ENCODE measurements at regions not wholly inside any gene's neighbourhood (a gene's known extent, or its start where the extent isn't known, plus 50 kb on each side); places are given as distances from the start of the nearest gene placed in this dataset.

- no peak for TF ChIP-seq ZBTB33 (IDR thresholded peaks at IDR 0.05; ENCODE audit: extremely low read depth, insufficient replicate concordance, low read length)
- TF ChIP-seq ZNF274 (IDR thresholded peaks at IDR 0.05; ENCODE audit: low read depth, low read length) = no peak
- no peak for TF ChIP-seq SRF (IDR thresholded peaks at IDR 0.05; ENCODE audit: low read depth)
- TF ChIP-seq SP1 (IDR thresholded peaks at IDR 0.05; ENCODE audit: low read depth) = no peak
- TF ChIP-seq CEBPB (IDR thresholded peaks at IDR 0.05; ENCODE audit: low read depth) = no peak
- no peak for TF ChIP-seq JUND (IDR thresholded peaks at IDR 0.05)
- TF ChIP-seq FOSL1 (IDR thresholded peaks at IDR 0.05; ENCODE audit: low read depth) = no peak
These were observed 413.4 kb downstream of the UBE2NL start (continued) for GRCh38 chrX:144297221-144297620.

GRCh38 chrX:144327495-144327894, 443.6 kb downstream of the UBE2NL start:
- Histone ChIP-seq H3K4me3 (replicated peaks in 1 of 2; ENCODE audit: low read depth in 1 of 2, low read length in 2 of 2) (no peak overlapping the region), H3K9ac (ENCODE audit: low read length) (no peak overlapping the region), H4K20me1 (ENCODE audit: insufficient read depth) (no peaks in the 10 kb centered on the region), H2AFZ (ENCODE audit: low read depth, low read length, poor library complexity, severe bottlenecking) (no peak overlapping the region), H3K9me3 (ENCODE audit: control insufficient read depth in 1 of 2, insufficient read depth in 1 of 2, low read depth in 1 of 2, low read length in 2 of 2) (no peaks in the 10 kb centered on the region), H3K4me1 (ENCODE audit: control insufficient read depth in 1 of 2, insufficient read depth in 2 of 2, low read length in 2 of 2) (no peaks in the 10 kb centered on the region), H3K4me2 (ENCODE audit: low read length) (no peak overlapping the region), H3K27me3 (ENCODE audit: insufficient read depth, low read length) (no peaks in the 10 kb centered on the region), H3K9me2 (ENCODE audit: insufficient read depth) (no peaks in the 10 kb centered on the region), H3K79me2 (ENCODE audit: insufficient read depth, low read length) (no peaks in the 10 kb centered on the region), H3K36me3 (ENCODE audit: control insufficient read depth in 1 of 2, insufficient read depth in 2 of 2, low read length in 2 of 2) (no peaks in the 10 kb centered on the region), H3K27ac (ENCODE audit: low read depth, low read length) (no peak overlapping the region)
- RAD21 ChIA-PET (ENCODE audit: low non-redundant PET in 1 of 2, low total read pairs in 2 of 2, uncharacterized antibody in 2 of 2, unreplicated experiment in 2 of 2) = no interaction called here
- intact Hi-C loops (cut with micrococcal nuclease) = no loop called here
- ATAC-seq (no peak), DNase-seq (ENCODE audit: low read depth, low spot score) (no peak)
- CTCF ChIA-PET = no interaction called here
- no TSS peak for BruUV-seq (replicated peaks)
- TF ChIP-seq RAD21 (IDR thresholded peaks at IDR 0.05; ENCODE audit: low read depth) = no peak
- TF ChIP-seq EZH2 (IDR thresholded peaks at IDR 0.05) = no peak
- TF ChIP-seq POLR2AphosphoS5 (IDR thresholded peaks at IDR 0.05; ENCODE audit: low read depth, low read length) = no peak
- TF ChIP-seq CEBPB (IDR thresholded peaks at IDR 0.05; ENCODE audit: low read depth) = no peak
- TF ChIP-seq SIN3A (IDR thresholded peaks at IDR 0.05; ENCODE audit: low read depth) = no peak
- TF ChIP-seq ZBTB33 (IDR thresholded peaks at IDR 0.05; ENCODE audit: extremely low read depth, insufficient replicate concordance, low read length) = no peak
- no peak for TF ChIP-seq ATF3 (IDR thresholded peaks at IDR 0.05)
- no peak for TF ChIP-seq ELF1 (IDR thresholded peaks at IDR 0.05; ENCODE audit: borderline replicate concordance, low read depth)
- no peak for TF ChIP-seq MAX (IDR thresholded peaks at IDR 0.05)
- no peak for TF ChIP-seq SP1 (IDR thresholded peaks at IDR 0.05; ENCODE audit: low read depth)
- no peak for TF ChIP-seq ZFX (IDR thresholded peaks at IDR 0.05)
- TF ChIP-seq YY1 (IDR thresholded peaks at IDR 0.05; ENCODE audit: extremely low read depth, insufficient replicate concordance, low read depth, low read length) = no peak
- TF ChIP-seq CTCF (IDR thresholded peaks at IDR 0.05 in 2 of 3, conservative IDR thresholded peaks at IDR 0.05 in 1 of 3; ENCODE audit: borderline replicate concordance in 1 of 3, insufficient read depth in 1 of 3, low read depth in 2 of 3, low read length in 2 of 3) = no peak
- TF ChIP-seq TCF7L2 (IDR thresholded peaks at IDR 0.05; ENCODE audit: borderline replicate concordance, extremely low read depth, insufficient read depth, insufficient read length) = no peak
- TF ChIP-seq EGR1 (IDR thresholded peaks at IDR 0.05; ENCODE audit: low read depth) = no peak
- TF ChIP-seq EZH2phosphoT487 (IDR thresholded peaks at IDR 0.05; ENCODE audit: borderline replicate concordance) = no peak
- no peak for TF ChIP-seq CBX3 (IDR thresholded peaks at IDR 0.05; ENCODE audit: low read depth)
- POLR2A ChIA-PET = no interaction called here
